Ascending aorta (tissue), 2 donors: ENCODE measurements at regions not wholly inside any gene's neighbourhood (a gene's known extent, or its start where the extent isn't known, plus 50 kb on each side); places are given as distances from the start of the nearest gene placed in this dataset.

Experiments
- DNase-seq, 2 donors: peaks; one replicate each; pipeline ENCODE4 v3.0.0-alpha.2; 2019; ENCODE audit warnings: low spot score in 2 of 2
- H3K27ac ChIP-seq, 2 donors: fragments of 200-600 bp; sonication (generic); one replicate each; pipeline ENCODE4 v1.5.1; 2016 to 2017; ENCODE audit warnings: mild to moderate bottlenecking in 1 of 2
- H3K27me3 ChIP-seq: fragments of 200-600 bp; sonication (generic); one replicate; pipeline ENCODE4 v1.5.1; 2017
- H3K36me3 ChIP-seq, 2 donors: fragments of 200-600 bp; sonication (generic); one replicate each; pipeline ENCODE4 v1.5.1; 2016
- H3K4me1 ChIP-seq, 2 donors: fragments of 200-600 bp; sonication (generic); one replicate each; pipeline ENCODE4 v1.5.1; 2016 to 2017; ENCODE audit warnings: mild to moderate bottlenecking in 1 of 2
- H3K4me3 ChIP-seq, 2 donors: fragments of 200-600 bp; sonication (generic); one replicate each; pipeline ENCODE4 v1.5.1; 2016 to 2017; ENCODE audit warnings: mild to moderate bottlenecking in 1 of 2
- H3K9me3 ChIP-seq, 2 donors: fragments of 200-600 bp; sonication (generic); one replicate each; pipeline ENCODE4 v1.5.1; 2016
- CTCF ChIP-seq, 3 experiments: fragments of 200-600 bp in 2 of 3; fragments of 450-650 bp in 1 of 3; sonication (generic) in 2 of 3; IDR thresholded peaks; one replicate each; pipeline ENCODE4 v1.5.1; 2016 to 2019; ENCODE audit warnings: antibody characterized with exemption in 3 of 3, mild to moderate bottlenecking in 1 of 3, moderate library complexity in 1 of 3
- intact Hi-C: fragments of 100-400 bp; cut with DNase I; formaldehyde crosslinking; loops from one replicate; pipeline ENCODE4 v1.15.1; 2023

GRCh38 chr3:13177641-13178040 lies 104.4 kb upstream of the IQSEC1 start:
- Histone ChIP-seq H3K4me1 (no peaks in the 10 kb centered on the region), H3K4me3 (no peak overlapping the region), H3K27me3 (no peaks in the 10 kb centered on the region), H3K9me3 (peaks cover 0 to 11% of the 10 kb centered on the region in 2 donors), H3K36me3 (no peaks in the 10 kb centered on the region), H3K27ac (no peak overlapping the region)
- no peak for TF ChIP-seq CTCF (IDR thresholded peaks at IDR 0.05)
- intact Hi-C loops = no loop called here
- no peak for DNase-seq

- Histone ChIP-seq H3K9me3 (peaks cover 0 to 11% of the 10 kb centered on the region in 2 donors), H3K36me3 (no peaks in the 10 kb centered on the region), H3K27me3 (no peaks in the 10 kb centered on the region), H3K4me3 (no peak overlapping the region), H3K27ac (no peak overlapping the region), H3K4me1 (no peaks in the 10 kb centered on the region)
- no peak for TF ChIP-seq CTCF (IDR thresholded peaks at IDR 0.05)
- DNase-seq = no peak
- intact Hi-C loops = no loop called here
These were observed 104.0 kb upstream of the IQSEC1 start for GRCh38 chr3:13177236-13177635.

GRCh38 chr3:13176445-13176844 lies 103.2 kb upstream of the IQSEC1 start:
- no peaks in the 10 kb centered on the region for H3K4me1 ChIP-seq
- no peak for DNase-seq

GRCh38 chr3:13174803-13175135 lies 101.5 kb upstream of the IQSEC1 start:
- TF ChIP-seq CTCF (IDR thresholded peaks at IDR 0.05) = no peak
- H3K4me1 ChIP-seq = no peaks in the 10 kb centered on the region
- no peak for DNase-seq
- intact Hi-C loops = no loop called here
- no peaks in the 10 kb centered on the region for H3K27me3 ChIP-seq
- no peak overlapping the region for H3K27ac ChIP-seq
- H3K9me3 ChIP-seq = peaks cover 0 to 11% of the 10 kb centered on the region in 2 donors
- H3K4me3 ChIP-seq = no peak overlapping the region
- no peaks in the 10 kb centered on the region for H3K36me3 ChIP-seq

More at GRCh38 chr3:13176445-13176844, 103.2 kb upstream of the IQSEC1 start:
- TF ChIP-seq CTCF (IDR thresholded peaks at IDR 0.05) = no peak
- peaks cover 0 to 11% of the 10 kb centered on the region in 2 donors for H3K9me3 ChIP-seq
- H3K4me3 ChIP-seq = no peak overlapping the region
- H3K36me3 ChIP-seq = no peaks in the 10 kb centered on the region
- no peaks in the 10 kb centered on the region for H3K27me3 ChIP-seq
- intact Hi-C loops = no loop called here
- H3K27ac ChIP-seq = no peak overlapping the region

- intact Hi-C loops = no loop called here
- Histone ChIP-seq H3K27ac (no peak overlapping the region), H3K36me3 (no peaks in the 10 kb centered on the region), H3K27me3 (no peaks in the 10 kb centered on the region), H3K4me3 (no peak overlapping the region), H3K9me3 (peaks cover 0 to 5% of the 10 kb centered on the region in 2 donors), H3K4me1 (no peaks in the 10 kb centered on the region)
- DNase-seq = no peak
- no peak for TF ChIP-seq CTCF (IDR thresholded peaks at IDR 0.05)
These were observed 101.0 kb upstream of the IQSEC1 start for GRCh38 chr3:13174011-13174802.
